ENCODE measurements at regions not wholly inside any gene's neighbourhood (a gene's known extent, or its start where the extent isn't known, plus 50 kb on each side); places are given as distances from the start of the nearest gene placed in this dataset.

GRCh38 chr18:68435581-68435980 lies 279.3 kb downstream of the TMX3 start:
- no peak for DNase-seq (ENCODE audit: low read depth, low spot score)
- H3K4me3 ChIP-seq (ENCODE audit: low read depth in 2 of 2, low read length in 2 of 2) = no peak overlapping the region
- ChIA-PET CTCF (no interaction called here), POLR2A (no interaction called here)
- ATAC-seq = no peak
- BruUV-seq (replicated peaks) = no TSS peak
- no peaks in the 10 kb centered on the region for H3K27me3 ChIP-seq (ENCODE audit: control insufficient read depth, insufficient read depth, low read length)
- intact Hi-C loops (cut with micrococcal nuclease; ENCODE audit: unreplicated experiment) (no loop called here), in situ Hi-C loops (cut with HindIII; ENCODE audit: low pct_unique_long_range_greater_than_20kb, low sequenced_read_pairs) (no loop called here)
- TF ChIP-seq POLR2AphosphoS5 (IDR thresholded peaks at IDR 0.05; ENCODE audit: low read depth, low read length) (no peak), SIN3A (IDR thresholded peaks at IDR 0.05; ENCODE audit: borderline replicate concordance, insufficient read depth, low read depth, low read length) (no peak), TCF7L2 (IDR thresholded peaks at IDR 0.05; ENCODE audit: low read depth, low read length) (no peak)
- TF ChIP-seq, protein P1, sequence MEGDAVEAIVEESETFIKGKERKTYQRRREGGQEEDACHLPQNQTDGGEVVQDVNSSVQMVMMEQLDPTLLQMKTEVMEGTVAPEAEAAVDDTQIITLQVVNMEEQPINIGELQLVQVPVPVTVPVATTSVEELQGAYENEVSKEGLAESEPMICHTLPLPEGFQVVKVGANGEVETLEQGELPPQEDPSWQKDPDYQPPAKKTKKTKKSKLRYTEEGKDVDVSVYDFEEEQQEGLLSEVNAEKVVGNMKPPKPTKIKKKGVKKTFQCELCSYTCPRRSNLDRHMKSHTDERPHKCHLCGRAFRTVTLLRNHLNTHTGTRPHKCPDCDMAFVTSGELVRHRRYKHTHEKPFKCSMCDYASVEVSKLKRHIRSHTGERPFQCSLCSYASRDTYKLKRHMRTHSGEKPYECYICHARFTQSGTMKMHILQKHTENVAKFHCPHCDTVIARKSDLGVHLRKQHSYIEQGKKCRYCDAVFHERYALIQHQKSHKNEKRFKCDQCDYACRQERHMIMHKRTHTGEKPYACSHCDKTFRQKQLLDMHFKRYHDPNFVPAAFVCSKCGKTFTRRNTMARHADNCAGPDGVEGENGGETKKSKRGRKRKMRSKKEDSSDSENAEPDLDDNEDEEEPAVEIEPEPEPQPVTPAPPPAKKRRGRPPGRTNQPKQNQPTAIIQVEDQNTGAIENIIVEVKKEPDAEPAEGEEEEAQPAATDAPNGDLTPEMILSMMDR (IDR thresholded peaks at IDR 0.05) = no peak
- TF ChIP-seq, protein P2, sequence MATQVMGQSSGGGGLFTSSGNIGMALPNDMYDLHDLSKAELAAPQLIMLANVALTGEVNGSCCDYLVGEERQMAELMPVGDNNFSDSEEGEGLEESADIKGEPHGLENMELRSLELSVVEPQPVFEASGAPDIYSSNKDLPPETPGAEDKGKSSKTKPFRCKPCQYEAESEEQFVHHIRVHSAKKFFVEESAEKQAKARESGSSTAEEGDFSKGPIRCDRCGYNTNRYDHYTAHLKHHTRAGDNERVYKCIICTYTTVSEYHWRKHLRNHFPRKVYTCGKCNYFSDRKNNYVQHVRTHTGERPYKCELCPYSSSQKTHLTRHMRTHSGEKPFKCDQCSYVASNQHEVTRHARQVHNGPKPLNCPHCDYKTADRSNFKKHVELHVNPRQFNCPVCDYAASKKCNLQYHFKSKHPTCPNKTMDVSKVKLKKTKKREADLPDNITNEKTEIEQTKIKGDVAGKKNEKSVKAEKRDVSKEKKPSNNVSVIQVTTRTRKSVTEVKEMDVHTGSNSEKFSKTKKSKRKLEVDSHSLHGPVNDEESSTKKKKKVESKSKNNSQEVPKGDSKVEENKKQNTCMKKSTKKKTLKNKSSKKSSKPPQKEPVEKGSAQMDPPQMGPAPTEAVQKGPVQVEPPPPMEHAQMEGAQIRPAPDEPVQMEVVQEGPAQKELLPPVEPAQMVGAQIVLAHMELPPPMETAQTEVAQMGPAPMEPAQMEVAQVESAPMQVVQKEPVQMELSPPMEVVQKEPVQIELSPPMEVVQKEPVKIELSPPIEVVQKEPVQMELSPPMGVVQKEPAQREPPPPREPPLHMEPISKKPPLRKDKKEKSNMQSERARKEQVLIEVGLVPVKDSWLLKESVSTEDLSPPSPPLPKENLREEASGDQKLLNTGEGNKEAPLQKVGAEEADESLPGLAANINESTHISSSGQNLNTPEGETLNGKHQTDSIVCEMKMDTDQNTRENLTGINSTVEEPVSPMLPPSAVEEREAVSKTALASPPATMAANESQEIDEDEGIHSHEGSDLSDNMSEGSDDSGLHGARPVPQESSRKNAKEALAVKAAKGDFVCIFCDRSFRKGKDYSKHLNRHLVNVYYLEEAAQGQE (IDR thresholded peaks at IDR 0.05; ENCODE audit: insufficient read depth in 1 of 2, low read depth in 2 of 2, low read length in 1 of 2) = no peak
- H3K27ac ChIP-seq (ENCODE audit: low read length) = no peak overlapping the region
- no peaks in the 10 kb centered on the region for H3K9me3 ChIP-seq (ENCODE audit: control insufficient read depth, insufficient read depth, low read depth, low read length)
- no peaks in the 10 kb centered on the region for H3K4me1 ChIP-seq (ENCODE audit: control insufficient read depth, insufficient read depth, low read length)
- H3K36me3 ChIP-seq (ENCODE audit: control insufficient read depth, insufficient read depth, low read length) = no peaks in the 10 kb centered on the region

DNA sequence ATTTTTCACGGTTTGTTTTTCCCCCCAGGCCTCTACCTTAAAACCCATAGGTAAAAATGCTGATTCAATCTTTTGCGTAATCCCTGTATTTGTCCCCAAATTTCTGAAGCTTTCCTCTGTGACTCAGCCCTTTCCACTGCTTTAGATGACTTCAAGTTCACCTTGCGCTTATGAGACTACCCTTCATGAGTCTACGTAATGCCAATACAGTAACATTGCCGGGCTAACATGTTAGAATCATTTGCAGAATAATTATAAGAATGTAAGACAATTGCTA lies 283.0 kb downstream of the TMX3 start:
- Histone ChIP-seq H3K9me3 (ENCODE audit: control insufficient read depth, insufficient read depth, low read depth, low read length) (no peaks in the 10 kb centered on the region), H3K4me1 (ENCODE audit: control insufficient read depth, insufficient read depth, low read length) (no peaks in the 10 kb centered on the region), H3K4me3 (ENCODE audit: low read depth in 2 of 2, low read length in 2 of 2) (no peak overlapping the region), H3K27ac (ENCODE audit: low read length) (no peak overlapping the region), H3K36me3 (ENCODE audit: control insufficient read depth, insufficient read depth, low read length) (no peaks in the 10 kb centered on the region), H3K27me3 (ENCODE audit: control insufficient read depth, insufficient read depth, low read length) (no peaks in the 10 kb centered on the region)
- POLR2A ChIA-PET = no interaction called here
- no peak for ATAC-seq
- in situ Hi-C loops (cut with HindIII; ENCODE audit: low pct_unique_long_range_greater_than_20kb, low sequenced_read_pairs) (no loop called here), intact Hi-C loops (cut with micrococcal nuclease; ENCODE audit: unreplicated experiment) (no loop called here)
- no peak for DNase-seq (ENCODE audit: low read depth, low spot score)
- no TSS peak for BruUV-seq (replicated peaks)
- CTCF ChIA-PET = no interaction called here
- TF ChIP-seq, protein P2 (IDR thresholded peaks at IDR 0.05; ENCODE audit: insufficient read depth in 1 of 2, low read depth in 2 of 2, low read length in 1 of 2) = no peak
- TF ChIP-seq, protein P1 (IDR thresholded peaks at IDR 0.05) = no peak
- TF ChIP-seq POLR2AphosphoS5 (IDR thresholded peaks at IDR 0.05; ENCODE audit: low read depth, low read length) (no peak), SIN3A (IDR thresholded peaks at IDR 0.05; ENCODE audit: borderline replicate concordance, insufficient read depth, low read depth, low read length) (no peak), TCF7L2 (IDR thresholded peaks at IDR 0.05; ENCODE audit: low read depth, low read length) (no peak)
